ENCODE measurements at regions not wholly inside any gene's neighbourhood (a gene's known extent, or its start where the extent isn't known, plus 50 kb on each side); places are given as distances from the start of the nearest gene placed in this dataset.

DNA sequence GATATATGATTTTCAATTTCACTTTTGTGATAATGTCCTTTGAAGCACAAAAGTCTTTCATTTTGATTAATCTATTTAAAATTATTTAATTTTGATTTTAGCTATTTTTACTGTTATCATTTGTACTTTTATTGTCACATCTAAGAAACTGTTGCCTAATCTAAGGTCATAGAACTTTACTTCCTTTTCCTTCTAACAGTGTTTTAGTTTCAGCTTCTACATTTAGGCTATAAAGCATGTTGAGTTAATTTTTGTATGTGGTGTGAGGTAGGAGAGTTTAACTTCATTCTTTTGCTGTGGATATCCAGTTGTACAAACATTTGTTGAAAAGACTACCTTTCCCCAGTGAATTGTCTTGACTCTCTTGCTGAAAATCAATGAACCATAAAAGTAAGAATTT lies 204.5 kb downstream of the TM2D1 start:
- peak; percentile 38 to 40 for DNase-seq

DNA sequence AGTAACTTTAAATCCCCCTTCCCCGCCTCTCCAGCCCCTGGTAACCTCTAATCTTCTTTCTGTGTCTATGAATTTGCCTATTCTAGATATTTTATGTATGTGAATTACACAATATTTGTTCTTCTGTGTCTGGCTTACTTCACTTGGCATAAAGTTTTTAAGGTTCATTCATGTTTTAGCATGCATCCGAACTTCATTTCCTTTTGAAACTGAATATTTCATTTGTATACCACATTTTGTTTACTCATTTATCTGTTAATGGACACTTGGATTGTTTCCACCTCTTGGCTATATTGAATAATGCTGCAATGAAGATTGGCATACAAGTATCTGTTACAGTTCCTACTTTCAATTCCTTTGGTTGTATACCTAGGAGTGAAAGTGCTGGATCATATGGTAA lies 205.3 kb downstream of the TM2D1 start:
- no peak for DNase-seq

GRCh38 chr1:61518670-61519400 lies 206.1 kb downstream of the TM2D1 start:
- DNase-seq = peak; percentile 33 to 56

DNA sequence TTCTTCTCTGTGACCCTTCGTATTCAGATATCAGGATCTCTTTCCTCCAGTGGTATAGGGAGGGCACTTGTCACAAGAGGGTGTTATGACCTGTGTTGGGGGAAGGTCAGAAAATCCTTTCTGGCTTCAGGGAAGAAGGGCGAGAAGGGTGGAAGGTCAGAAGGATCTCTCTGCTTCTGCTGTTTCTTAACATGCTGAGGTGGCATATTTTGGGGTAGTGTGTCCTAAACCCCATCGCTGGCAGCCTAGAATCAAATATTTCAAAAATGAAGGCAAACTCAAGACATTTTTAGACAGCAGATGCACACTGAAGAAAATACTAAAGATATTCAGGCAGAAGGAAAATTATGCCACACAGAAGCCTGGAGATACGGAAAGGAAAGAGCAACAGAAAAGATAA lies 207.6 kb downstream of the TM2D1 start:
- DNase-seq = no peak

DNA sequence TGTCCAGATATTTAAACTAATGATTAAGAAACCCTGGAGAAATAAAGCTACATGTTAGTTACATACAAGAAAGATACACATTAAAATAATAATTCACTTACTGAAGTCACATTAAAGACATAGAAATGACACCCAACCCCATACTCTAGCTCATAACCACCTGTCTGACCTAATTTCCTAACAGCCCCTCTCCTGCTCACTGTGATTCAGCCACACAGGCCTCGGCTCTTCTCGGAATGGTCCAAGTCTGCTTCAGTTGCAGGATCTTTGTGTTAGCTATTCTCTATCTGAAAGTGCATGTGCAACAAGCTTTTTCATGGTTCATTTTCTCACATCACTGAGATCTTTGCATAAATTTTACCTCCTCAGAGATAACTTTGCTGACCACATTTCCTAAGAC lies 209.8 kb downstream of the TM2D1 start:
- no peak for DNase-seq

Measured in inflammatory macrophage treated with lipopolysaccharide for 1 hour (primary cell).